Stimulated activated CD4-positive, alpha-beta T cell treated with anti-CD3 and anti-CD28 coated beads, TNF-alpha, amount 100 ng/mL, for 48 hours (primary cell): ENCODE measurements at regions not wholly inside any gene's neighbourhood (a gene's known extent, or its start where the extent isn't known, plus 50 kb on each side); places are given as distances from the start of the nearest gene placed in this dataset.

Experiments used
- DNase-seq, 3 donors: peaks; one replicate each; pipeline ENCODE4 v3.0.0-alpha.2; 2020; ENCODE audit warnings: low read depth in 3 of 3

DNA sequence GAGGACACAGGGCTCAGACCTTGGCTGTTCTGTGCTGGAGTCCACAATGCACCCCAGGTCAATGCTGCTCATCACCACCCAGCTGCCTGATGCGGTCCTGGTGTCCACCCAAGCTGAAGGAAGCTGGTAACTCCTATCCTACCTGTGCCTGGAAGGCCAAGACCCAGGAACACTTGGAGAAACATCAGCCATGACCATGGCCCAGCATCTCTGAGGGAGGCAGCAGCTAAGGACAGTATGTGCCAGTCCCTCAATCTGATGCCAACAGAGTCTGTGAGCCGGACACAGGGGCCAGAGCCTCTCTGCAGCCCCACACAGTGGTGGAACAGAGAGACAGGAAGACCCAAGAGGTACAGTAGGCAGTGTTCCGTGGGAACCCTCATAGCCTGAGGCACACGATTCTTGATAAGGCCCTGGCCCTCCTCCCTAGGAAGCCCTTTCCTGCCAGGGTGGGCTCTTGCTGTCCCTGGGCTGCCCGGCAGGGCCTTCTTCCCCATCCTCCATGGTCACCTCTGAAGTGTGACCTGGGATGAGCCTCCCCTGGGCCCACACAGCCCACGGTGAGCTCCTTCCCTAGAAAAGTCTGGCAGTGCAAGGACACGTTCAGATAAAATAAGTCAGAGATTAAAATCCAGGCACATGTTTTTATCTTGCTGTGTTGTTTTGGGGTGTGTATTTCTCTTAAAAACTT lies 170.7 kb downstream of the THBS2 start:
- no peak for DNase-seq

DNA sequence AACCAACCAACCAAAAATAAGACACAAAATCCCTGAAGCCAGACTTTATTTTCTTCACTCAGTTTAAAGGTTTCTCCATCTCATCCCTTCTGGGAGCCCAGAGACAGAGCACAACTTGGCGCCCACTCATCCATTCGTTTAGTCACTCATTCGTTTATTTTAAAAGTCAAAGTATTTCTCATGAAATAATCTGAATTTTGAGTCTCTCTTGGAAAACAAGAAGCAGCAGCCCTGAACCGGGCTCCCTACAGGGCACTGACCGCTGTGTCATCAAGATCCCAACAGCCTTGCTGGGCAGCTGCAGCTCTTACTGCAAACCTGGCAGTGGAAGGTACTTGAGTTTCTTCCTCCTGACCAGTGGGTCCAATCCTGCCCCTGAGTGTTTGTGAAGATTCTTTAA lies 171.6 kb downstream of the THBS2 start:
- no peak for DNase-seq

DNA sequence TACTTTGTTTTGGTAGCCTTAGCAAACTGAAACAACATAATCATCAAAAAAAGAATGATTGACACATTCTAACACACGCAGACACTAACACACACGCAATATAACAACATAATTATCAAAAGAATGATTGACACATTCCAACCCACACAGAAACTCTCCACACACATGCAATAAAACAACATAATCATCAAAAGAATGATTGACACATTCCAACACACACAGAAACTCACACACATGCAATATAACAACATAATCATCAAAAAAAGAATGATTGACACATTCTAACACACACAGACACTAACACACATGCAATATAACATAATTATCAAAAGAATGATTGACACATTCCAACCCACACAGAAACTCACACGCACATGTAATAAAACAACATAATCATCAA lies 172.4 kb downstream of the THBS2 start:
- no peak for DNase-seq

DNA sequence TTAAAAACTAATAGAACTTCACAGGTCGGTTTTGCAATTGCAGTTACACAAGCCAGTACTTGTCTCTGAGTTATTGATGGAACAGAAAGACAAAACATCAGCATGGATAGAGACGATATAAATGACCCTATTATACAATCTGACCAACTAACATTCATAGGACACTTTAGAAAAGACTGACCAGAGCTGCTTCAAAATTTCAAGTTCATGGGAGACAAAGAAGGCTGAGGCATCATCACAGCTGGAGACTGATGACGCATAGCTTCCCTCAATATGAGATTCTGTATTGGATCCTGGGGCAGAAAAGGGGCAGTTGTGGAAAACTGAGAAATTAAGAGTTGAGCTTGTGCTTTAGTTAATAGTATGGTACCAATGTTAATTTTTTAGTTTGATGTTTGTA lies 174.0 kb downstream of the THBS2 start:
- no peak for DNase-seq

DNA sequence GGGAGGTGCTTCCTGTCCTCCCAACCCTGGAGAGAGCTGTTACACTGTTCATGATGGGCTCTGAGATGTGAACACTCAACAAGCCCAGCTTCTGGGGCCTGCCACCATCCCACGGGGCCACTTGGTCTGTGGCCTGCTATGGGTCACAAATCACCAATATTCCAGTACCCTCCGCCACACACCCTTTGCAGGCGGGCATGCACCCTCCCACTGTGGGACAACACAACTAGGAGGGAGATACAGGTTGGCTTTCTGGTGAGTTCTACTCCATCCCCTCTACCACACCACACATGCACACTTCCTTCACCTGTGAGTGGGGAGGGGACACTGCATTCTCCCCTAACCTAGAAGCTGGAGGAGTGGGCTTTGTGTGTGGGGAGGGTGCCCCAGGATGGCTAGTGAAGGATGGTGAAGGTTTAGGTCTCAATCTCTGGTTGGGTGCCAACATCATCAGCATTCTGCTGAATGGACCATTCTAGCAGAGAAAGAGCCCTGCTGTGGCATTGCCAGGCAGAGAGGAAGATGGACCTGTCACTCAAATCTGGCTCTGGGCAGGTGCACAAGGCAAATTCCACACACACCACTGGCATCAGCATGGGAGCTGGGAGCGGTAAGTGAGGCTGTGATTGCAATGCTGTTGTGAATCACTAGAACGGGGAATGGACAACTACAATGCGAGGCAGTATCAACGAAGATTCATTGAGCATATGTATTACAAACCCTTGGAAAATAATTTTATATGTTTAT lies 175.1 kb downstream of the THBS2 start:
- no peak for DNase-seq

DNA sequence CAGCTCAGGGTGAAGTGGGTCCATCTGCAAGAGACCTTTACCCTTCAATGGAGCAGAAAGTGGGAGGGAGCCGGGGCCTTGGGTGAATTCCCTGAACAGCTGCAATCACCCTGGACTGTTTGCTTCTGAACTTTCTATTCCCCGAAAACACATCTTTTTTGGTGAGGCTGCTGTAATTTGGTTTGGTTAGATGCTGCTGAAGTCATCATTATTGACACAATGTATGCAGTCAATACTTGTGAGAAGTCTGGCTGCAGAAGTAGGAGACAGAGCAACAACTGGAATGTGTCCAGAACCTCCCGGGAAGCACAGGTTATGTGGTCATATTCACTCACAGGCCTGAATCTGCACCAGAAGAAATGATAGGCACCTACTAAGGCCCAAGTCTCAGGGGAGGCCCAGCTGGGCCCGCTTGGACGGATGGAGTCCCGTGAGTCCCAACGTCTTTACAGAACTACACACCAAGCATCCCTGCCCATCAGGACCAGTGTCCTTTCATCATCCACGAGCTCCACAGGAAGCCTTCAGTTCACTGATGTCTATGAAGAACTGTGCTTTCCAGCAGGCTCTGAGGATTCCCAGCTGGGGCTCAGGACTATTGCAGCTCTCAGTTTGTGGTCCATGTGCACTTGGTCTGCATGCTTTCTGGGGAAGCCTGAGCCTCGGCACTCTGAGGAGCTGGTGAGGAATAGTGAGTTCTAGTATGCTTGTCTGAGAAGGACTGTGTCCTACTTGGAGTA lies 177.6 kb downstream of the THBS2 start:
- DNase-seq, result no peak

DNA sequence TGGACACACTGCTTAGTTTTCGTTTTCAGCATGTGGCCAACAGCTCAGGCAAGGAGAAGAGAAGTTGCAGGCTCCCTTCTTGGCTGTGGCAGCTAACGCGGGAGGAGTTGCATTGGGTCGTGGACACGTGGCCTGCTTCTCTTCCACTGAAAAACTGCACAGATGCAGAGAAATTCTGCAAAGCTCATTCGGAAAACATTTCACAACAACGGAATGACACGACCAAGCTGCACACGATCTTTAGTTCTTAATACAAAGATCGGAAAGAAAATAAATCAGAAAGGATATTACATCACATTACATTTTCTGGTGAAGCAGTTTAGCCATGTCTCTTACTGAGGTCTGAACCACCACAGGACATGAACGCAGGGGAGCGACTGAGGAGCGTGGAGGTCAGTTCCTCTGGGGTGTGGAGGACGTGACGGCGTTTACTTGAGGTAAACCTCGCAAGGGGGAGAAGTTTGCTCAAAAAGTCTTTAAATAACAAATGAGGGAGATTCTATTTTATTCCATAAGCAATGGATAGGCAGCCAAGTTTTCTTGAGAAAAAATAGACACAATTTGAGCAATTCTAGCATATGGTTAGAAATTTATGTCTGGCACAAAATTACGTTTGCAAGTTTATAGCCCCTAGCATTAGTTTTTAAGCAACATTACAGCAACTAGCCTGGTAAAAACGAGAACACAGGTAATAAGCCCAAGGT lies 178.3 kb downstream of the THBS2 start:
- DNase-seq, result no peak

DNA sequence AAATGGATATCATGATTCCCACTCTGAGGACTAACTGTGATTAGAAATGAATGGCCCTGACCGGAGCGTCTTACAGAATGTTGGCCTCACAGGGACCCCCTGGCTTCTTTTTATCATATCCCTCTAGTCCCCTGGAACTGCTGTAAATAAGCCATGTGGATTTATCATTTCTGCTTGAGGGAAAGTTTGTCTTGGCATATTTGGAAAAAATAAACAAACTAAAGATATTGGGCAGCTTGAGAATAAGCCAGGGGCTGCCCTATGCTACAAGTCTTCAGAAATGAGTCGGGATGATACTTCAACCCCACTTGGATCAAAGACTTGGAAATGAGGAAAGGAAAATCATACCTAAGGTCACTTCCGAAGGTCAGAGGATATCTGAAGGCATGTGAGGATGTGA lies 179.1 kb downstream of the THBS2 start:
- no peak for DNase-seq

DNA sequence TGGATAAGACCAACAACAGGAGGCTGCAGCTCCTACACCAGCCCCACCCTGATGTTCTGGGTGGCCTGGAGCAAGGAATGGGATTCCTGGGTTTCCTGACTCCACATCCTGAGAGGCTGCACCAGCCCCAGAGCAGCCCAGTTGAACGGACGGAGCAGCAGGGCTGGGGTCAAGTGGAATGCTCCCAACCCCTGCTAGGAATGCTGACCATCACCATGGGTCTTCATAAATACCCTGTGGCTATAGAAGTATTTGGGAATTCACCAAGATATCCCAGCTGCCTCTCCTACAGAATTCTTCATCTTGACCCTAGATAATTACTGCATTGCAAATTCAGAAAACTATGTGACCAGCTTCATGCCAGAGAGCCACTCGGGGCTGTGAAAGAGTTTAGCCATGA lies 180.3 kb downstream of the THBS2 start:
- no peak for DNase-seq

DNA sequence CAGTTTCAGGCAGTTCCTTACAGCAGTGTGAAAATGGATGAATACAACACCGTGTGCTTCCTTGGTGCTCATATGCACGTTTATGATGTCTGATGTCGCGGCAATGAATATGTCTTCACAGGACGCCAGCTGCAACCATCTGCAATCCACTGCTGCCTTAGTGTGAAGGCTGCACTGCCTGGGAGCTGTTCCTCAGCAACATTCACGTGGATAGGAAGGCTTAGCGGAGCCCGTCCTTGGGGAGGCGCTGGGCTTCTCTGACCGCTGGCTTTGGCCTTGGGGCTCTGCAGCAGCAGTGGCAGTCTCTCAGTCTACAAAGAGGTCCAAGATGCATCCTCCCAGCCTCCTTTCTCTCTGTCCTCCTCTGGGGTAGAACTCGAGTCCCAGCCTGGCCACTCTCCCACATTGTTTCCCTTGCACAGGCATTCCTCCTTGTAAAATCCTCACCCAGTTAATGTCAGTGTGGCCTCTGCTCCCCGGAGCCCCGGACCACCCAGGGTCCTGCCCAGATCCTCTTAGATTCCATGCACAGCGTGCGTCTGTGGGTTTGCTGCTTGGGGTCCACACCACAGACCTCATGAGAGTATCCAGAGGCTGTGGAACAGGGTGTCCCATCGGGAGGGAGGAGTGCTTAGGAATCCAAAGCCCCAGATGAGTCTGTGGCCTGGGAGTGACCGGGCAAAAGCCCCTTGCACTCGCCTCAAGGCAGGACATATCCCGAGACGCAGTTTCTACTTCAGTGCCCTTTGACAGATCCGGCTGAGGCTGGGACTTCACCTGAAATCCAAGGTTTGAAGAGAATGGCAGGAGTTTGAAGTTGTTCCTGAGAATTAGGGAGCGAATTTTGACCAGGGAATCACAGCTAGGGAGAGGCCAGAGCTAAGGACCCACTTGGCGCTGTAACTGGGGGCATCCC lies 181.3 kb downstream of the THBS2 start:
- no peak for DNase-seq

DNA sequence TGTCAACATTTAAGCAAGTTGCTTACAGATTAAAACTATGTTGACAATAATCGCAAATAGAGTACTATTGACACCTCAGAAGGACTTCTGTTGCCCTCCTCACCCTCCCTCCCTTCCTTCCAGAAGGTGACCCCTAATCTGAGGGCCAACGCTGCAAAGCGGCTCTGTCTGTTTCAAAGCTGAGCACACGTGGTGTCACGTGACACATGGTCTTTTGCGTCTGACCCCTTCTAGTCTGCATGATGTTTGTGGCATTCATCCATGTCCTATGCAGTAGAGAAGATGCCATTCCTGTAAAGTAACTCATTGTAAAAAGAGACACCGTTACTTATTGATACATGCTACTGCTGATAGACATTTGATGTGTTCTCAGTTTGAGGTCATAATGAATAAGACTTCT lies 182.3 kb downstream of the THBS2 start:
- DNase-seq, result no peak

DNA sequence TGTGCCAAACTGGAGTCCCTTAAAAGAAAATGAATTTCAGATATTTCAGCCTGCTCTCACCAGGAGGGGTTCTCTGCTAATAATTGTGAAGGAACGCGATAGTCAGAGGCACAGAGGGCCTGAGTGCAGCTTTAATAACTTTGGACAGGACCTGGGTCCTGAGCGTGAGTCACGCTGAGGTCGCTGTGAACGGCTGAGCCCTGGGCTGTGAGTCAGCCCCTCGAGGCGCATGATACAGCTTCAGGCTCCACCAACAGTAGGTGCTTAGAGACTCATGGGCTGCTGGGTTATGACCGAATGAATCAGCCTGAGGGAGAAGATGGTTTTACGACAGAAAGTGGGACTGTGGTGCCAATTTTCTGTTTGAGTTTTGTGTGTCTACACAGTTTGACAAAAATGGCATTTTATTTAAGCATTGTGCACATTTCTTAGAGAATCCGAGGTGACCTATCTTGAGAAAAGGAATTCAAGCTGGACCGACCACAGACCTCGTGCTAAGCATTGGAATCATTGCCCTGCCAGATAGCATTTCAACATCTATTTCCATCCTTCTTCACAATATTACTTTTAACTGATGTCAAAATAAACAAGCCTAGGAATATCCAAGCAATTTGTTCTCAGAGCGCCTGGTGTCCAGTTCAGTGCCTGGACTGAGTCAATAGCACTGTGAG lies 183.0 kb downstream of the THBS2 start:
- no peak for DNase-seq

DNA sequence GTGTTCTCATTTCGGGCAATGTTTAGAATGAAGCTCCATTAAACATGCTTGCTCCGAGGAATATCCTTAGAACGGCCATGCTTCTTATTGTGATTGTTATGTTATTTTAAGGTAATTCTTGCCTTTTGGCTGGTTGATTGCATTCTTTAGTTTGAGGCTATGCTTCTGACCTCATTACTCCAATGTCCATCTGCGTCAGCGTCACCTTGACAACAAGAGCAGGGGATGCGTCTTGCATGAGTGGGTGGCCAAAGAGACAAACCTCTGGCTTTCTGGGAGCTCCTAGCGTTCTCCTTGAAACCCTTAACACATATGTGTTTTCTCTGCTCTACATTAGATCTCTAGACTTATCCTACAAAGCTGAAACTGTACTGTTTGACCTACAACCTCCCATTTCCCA lies 184.3 kb downstream of the THBS2 start:
- no peak for DNase-seq

DNA sequence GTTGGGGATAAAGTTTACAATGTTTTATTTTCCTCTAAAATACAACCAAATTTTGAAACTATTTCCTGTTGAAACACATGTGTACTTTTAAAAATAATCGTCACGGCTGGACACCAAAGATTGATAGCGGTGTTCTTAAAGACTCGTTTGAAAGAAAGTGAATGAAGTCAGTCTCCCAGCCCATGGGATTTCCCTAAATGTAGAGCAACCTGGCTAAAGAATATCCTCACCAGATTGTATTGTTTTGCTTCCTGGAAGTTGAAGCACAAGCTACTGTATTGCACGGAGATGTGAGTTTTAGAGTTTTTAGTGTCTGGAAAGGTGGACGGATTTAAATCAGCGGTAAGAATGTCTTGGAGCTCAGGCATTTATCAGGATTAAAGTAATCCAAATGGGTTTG lies 189.5 kb downstream of the THBS2 start:
- DNase-seq, result no peak

DNA sequence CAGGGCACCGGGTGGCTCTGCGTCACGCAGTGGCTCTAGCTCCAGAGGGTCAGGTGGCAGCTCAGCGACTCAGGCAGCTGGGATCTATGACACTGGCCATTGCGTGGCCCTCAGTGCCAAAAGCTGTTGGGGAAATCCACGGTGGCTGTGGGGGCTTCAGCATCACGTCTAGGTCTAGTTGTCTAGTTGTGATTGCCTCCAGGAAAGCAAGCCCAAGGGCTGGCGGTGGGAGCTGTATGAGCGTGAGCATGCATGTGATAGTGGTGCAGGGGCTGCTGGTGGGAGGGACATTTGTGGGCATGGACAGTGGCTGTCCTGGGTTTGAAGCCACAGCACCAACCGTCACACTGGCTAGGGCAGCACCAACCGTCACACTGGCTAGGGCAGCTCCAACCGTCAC lies 191.4 kb downstream of the THBS2 start:
- no peak for DNase-seq

DNA sequence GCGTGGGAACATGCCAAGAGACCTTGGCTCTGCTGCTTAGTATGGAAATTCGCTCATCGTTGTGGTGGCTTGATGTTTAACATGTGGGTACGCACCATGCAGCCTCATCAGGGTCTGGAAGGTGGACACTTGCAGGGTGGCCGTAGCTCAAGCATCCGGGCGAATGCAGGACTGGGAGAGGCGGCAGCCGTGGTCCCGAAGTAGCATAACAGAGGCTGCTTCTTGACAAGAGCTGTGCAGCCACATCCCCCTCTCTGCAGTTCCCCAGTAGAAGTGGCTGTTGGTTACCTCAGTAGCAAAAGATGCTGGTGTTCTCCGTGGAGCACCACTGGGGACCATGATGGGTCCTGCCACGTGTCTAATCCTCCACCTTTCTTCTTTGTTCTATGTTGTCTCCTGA lies 195.0 kb downstream of the THBS2 start:
- DNase-seq, result no peak

DNA sequence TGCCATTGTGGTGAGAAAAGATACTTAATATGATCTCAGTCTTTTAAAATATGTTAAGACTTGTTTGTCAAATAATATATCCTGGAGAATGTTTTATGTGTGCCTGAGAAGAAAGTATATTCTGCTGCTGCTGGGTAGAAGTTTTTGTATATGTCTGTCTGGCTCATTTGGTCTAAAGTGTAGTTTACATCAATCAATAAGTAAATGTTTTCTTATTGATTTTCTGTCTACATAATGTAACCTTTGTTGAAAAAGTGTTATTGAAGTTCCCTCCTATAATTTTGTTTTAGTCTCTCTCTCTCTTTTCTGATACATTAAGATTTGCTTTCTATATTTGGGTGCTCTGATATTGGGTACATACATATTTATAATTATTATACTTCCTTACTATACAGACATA lies 201.2 kb downstream of the THBS2 start:
- no peak for DNase-seq

DNA sequence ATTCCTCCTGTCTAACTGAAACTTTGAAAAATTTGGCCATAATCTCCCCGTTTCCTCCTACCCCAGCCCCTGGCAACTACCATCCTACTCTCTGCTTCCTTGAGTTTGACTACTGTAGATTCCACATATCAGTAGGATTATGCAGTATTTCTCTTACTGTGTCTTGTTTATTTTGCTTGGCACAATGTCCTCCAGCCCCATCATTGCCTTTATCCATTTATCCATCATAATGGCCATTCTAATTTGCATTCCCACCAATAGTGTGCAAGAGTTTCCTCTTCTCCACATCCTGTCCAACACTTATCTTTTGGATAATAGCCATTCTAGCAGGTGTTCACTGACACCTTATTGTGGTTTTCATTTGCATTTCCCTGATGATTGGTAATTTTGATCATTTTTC lies 202.3 kb downstream of the THBS2 start:
- DNase-seq, result no peak

DNA sequence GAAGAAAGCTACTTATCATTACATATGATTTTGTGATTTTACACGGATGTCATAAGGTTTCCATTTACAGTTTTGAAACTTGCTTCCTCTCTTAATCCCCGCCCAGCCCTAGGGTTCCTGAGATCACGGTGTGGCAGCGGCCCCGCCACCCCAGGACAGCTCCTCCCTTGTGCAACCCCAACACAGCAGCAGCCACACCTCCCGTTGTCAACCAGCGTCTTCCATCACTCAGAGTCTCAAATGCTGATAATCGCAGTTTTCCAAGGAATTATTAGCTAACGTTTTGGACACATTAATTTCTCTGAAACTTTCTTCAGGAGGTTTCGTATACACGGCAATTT lies 204.8 kb downstream of the THBS2 start:
- DNase-seq, result no peak

DNA sequence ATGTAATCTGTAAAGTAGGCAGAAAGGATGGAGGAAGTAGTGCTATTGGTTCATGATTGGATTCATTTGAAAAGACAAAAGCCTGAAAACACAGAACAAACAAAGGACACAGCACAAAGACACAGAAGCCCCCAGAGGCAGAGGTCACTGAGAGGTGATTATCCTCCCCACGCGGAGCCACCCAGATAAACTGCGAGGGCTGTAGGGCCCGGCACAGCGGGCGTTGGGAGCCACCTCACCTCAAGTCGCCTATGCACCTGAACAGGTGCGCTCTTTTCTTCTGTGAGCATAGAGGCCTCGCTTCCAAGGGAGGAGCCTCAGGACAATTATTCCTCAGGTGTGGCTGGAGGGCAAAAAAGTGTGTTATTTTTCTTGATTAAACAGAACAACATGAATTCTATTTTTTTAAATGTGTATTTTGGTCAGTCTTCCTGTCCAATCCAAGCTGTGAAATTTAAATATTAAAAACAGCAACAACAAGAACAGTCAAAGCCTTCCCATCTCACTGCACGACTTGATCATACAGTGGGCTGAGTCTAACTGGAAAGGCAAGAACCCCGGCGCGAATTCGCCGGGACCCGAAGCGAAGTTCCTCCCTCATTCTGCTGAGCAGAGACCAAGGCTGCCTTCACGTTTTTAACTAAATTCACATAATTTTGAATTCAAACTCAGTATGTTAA lies 205.3 kb downstream of the THBS2 start:
- no peak for DNase-seq
